HK-2 (cell line): ENCODE measurements at regions not wholly inside any gene's neighbourhood (a gene's known extent, or its start where the extent isn't known, plus 50 kb on each side); places are given as distances from the start of the nearest gene placed in this dataset.

Experiments
- DNase-seq: peaks from one replicate; pipeline ENCODE4 v3.0.0-alpha.2; 2018; ENCODE audit not compliant: unreplicated experiment

DNA sequence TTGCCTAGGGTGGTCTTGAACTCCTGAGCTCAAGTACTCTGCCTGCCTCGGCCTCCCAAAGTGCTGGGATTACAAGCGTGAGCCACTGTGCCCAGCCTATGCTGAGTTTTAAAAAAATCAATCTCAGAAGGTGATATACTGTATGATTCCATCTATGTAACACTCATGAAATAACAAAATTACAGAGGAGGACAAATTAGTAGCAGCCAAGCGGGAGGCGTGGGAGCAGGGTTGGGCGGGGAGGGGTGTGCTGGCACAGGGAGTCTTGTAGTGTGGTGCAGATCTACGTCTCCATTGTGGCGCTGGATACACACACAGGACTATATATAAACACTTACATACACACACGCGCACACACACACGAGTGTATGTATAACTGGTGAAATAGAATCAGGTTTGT is 80.6 kb upstream of the LINGO1 start:
- DNase-seq = no peak

DNA sequence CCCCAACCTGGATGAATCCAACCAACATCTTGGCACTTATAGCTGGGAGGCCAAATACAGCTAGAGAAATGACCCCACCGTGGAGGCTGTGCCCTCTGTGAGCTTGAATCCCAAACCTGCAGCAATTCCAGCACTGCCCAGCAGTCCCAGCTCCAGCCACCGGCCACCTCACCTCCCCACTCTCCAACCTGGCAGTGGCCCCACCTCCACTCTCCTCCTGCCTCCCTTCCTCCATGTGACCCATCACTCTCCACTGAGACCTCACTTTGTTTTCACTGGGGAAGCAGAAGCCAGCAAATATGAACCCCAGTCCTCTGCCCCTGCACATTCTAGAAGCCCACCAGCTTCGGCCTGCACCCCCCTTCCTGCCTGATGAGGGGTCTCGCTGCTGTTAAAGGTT is 79.7 kb upstream of the LINGO1 start:
- no peak for DNase-seq

DNA sequence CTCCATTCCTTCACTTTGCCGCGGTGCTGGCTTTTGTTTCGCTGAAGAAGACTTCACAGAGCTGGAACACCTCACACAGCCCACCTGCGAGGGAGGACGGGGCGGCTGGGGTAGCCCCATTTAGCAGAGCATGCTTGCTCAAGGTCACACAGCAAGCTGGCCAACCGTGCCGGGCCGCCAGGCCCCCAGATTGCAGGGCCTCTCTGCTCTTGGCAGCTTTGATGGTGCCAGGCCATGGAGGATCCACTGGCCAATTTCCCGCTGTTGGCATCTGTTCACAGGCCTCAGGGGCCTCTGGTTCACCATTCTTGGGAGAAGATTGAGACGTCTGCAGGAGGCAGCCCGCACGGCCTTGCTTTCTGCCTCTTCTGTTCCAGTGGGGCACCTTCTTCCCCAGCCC is 77.9 kb upstream of the LINGO1 start:
- no peak for DNase-seq

DNA sequence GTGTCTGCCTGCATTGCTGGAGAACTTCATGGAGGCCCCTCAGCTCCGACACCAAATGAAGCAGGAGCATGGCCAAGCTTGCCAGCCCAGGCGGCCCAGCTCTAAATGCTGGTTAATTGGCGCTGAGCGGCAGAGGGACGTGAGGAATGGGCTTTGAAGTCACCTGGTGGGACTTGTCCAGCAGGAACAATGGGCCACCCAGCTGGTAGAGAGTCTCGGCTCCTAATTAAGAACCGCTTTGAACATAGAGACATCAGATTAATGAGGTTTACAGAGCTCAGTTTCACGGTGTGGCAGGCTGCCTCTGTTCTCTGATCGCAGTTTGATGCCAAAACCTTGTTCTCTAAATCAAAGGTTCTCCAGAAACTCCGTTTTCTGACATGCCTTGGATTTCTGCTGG is 77.5 kb upstream of the LINGO1 start:
- DNase-seq = no peak

DNA sequence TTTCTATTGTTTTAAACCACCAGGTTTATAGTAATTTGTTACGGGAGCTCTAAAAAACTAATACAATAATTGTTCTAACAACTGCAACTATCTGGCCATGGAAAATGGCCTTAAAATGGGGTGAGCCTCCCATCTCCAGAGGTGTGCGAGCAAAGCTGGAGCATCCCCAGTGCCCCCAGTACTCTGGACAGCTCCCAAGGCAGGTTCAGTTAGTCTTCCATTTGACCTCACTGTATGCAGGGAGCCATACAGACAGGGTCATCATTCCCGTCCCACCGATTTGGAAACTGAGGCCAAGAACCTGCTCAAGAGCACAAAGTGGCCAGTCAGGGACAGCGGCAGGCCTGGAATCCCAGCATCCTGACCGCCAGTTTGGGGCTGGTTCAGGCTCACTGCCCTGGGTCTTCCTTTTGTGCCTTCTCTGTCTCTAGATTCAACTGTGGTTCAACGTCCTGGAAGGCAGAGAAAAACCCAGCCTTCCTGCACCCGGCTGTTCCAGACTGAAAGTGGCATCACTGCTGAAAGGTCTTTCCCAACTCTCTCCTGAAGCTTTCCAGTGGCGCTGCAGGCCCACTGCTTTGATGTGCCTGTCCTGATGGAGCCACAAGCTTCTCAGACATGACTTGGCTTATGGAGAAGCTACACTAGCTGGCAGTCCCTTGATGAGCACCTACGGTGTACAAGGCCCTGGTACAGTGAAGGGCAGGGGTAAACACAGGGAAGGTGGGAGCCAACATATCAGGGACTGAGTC is 76.6 kb upstream of the LINGO1 start:
- DNase-seq = no peak

DNA sequence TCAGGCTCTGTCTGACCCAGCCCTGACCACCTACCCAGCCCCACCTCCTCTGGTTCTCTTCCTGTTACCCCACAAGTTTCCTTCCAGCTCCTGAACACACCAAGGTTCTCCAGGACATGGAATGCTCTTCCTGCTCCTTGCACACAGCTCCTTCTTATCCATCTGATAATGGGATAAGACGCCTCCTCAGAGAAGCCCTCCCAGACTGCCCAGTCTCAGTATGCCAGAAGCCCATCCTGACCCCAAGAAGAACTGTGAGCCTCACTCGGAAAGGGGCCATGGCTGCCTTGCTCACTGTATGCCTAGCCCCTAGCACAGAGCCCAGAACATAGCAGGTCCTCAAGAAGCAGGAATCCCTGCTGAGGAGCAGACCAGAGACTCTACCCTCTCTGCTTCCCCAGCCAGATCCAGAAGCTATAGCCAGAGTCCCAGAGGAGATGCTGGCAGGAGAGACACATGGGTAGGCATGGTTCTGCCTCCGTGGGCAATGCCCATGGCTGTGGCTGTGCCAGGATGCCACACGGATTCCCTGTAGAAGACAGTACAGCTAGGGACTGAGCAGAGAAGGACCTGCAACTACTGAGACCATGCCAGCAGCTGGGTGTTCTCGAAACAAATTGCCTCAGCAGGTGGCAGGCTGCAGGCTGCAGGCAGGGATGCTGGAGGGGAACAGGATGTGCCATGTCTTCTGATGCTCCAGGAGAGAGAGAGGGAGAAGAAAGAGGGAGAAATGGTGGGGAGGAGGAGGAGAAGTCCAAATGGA is 74.0 kb upstream of the LINGO1 start:
- DNase-seq = no peak

DNA sequence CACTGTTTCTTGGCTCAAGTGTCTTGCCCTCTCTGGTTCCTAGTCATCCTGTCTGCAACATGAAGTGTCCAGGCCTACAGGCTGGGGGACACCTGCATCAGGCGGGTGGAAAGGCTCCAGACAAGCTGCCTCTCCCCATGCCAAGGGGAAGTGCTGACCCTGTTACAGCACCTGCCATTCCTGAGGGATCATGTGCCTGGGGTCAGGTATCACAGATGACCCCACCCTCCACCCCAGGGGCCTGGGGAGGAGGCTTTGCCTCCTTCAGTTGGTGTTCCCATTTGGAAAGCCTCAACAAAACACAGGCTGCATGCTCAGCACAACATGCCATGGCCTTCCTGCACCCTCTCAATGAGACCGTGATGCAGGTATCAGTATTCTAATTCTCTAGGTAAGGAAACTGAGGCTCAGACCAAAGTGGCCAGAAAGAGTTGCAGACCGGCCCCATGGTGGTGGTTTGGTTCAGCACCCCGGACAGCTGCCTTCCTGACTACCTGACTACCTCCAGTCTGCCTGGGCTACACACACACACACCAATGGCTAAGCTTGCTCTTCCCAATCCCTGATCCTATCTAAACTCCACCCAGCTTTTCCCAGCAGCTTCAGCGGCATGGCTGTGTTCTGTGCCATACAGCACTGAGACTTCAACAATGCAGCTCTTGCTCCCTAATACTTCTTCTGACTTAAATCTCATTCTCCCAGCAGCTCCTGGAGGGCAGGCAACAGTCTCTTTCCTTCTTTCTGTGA is 69.7 kb upstream of the LINGO1 start:
- DNase-seq = peak; percentile 11

DNA sequence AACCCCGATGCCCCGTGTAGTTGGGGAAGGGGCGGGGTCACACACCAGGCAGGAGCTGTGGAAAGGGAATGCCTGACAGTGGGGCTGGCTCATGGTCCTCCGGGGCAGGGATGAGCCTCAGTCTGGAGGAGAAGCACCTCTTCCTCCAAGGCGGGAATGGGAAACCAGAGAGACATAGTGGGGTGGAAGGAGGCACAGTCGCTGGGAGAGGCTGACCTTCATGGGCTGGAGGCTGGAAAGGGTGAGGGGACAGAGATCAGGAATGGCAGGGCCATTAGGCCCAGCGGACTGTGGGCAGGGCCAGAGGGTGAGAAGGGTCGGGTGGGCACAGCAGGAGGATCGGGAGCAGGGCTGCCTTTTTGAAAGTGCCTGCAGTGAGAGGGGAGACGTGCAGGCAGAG is 65.8 kb upstream of the LINGO1 start:
- no peak for DNase-seq

DNA sequence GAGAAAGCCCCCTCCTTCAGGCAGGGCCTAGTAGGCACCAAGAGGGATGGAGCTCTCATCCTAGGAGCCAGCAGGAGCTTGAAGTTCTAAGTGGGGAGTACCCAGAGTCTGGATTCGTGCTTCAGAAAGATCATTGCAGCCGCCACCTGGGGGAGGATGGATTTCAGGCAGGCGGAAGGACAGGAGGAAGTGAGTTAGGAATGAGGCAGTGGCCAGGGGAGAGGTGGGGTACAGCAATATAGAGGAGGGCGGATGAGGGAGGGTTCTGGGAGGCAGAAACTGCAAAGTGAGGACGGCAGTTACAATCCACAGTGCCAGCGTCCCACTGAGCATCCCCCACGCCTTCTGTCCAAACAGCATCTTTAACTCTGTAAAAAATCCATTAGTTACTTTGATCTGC is 65.2 kb upstream of the LINGO1 start:
- no peak for DNase-seq

DNA sequence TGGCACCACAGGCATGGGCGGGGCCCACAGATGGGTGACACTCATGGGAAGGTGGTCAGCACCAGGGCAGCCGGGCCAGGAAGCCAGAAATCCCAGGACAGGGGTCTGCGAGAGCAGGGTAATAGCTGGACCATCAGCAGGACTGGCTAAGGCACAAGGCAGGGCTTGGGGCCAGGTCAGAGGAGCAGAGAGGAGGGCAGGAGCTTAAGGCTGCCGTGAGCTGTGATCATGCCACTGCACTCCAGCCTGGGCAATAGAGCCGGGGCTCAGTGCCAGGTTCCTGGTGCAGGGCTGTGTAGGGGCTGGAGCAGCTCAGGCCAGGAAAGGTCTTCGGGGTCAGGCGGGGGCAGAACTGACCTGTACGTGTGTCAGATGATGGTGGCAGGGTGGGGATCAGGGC is 64.2 kb upstream of the LINGO1 start:
- DNase-seq = no peak

DNA sequence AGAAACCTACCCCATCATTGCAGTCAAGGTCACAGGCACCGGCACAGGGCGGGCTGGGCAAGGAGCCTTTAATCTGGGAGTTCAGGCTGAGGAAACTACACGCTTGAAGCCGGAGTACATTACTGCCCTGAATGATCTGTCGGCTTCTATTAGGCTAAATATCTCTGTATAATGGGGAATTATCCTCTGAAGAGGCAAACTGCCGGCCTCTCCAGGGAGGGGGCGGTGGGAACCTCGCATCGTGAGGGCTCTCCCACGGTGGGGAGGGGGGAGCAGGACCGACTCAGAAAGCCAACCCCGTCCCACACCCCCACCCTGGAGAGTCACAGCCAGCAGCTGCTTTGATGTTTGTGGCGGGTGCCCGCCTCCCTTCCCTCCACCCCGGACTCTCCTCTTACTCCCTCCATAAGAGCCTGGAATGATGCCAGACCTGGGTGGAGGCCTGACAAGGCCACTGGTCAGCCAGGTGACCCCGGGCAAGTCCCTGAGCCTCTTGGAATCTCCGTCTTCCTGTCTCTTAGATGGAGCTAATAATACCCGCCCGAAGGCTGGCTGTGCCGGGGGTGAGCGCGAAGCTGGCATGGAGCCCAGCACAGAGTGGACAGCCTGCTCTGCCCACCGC is 63.4 kb upstream of the LINGO1 start:
- no peak for DNase-seq

DNA sequence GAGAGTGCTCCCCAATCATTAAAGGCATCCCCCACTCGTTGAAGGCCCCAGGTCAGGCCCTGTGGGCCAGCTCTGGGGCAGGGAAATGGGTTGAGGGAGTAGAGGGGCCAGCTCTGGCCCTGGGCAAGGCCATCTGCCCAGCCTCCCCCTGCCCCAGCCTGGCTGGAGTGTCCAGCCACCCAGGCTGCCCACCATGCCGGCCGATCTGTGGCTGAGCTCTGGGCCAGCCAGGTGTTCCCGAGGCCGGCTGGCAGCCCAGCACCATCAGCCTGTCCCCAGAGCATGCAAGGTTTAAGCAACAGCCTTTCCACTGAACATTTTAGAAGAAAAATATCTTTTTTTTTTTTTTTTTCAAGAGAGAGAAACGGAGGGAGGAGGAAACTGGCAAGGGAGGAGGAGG is 62.8 kb upstream of the LINGO1 start:
- no peak for DNase-seq

DNA sequence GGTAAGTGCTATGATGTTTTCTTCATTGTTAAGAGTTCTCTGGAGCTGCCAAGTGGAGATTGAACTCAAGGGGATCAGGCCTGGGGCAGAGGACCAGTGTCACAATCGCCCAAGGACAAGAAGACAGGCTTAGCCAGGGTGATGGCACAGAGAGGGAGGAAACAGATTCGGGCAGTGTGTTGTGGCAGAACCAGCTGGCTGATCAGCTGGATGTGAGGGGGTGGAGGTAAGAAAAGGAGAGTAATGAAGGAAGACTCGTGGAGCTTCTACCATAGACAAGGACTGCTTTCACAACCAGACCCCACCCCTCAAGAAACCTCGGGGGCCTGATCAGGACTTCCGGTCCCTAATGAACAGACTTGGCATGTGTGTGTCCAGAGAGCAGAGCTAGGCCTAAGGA is 60.9 kb upstream of the LINGO1 start:
- DNase-seq = no peak

DNA sequence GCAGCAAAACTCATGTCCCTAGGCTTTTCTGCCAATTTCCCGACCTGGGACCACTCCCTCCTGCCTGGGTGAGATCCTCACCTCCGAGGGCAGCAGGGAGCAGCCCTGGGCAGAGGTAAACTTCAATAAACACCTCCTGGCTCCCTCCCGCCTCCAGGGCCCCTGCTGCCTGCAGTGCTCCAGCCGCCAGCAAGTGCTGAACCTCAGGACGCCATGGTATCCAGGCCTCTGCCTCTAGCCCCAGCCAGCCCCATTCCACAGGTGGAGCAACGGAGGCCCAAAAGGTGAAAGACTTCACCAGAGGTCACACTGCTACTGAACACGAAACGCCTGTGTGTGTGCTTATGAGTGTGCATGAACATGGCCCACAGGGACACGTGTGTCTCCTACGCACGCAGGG is 59.9 kb upstream of the LINGO1 start:
- DNase-seq = no peak

DNA sequence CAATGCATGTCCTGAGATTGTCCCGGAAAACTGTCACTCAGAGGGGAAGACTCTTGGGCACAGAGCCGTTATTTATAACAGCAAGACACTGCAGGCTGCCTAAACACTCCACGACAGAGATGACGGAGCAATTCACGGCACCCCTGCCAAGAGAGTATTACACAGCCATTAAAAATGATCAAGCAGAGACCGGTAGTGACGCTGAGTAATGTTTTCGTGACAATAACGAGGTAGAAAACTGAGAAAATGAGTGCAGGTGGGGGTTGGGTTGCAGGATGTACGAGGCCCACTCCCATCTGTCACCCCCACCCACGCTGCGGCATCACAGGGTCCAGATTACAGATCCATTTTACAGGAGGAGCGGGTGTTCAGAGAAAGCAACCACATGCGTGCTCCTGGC is 58.9 kb upstream of the LINGO1 start:
- no peak for DNase-seq

DNA sequence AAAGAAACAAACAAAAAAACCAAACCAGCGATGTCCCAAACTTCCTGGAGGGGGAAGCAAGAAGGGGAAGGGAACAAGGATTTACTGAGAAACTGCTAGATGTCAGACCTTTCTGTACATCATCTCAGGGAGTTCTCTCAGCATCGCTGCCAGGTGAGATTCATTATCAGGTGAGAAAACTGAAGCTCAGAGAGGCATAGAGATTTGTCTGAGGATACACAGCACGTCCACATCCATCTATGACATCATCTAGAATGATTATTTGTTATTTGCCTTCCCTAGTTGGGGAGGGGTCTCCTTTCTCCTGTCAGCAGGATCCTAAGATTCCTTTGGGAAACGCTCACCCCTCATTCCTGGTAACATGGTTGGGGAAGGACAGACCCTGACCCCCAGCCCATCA is 57.1 kb upstream of the LINGO1 start:
- DNase-seq = no peak

DNA sequence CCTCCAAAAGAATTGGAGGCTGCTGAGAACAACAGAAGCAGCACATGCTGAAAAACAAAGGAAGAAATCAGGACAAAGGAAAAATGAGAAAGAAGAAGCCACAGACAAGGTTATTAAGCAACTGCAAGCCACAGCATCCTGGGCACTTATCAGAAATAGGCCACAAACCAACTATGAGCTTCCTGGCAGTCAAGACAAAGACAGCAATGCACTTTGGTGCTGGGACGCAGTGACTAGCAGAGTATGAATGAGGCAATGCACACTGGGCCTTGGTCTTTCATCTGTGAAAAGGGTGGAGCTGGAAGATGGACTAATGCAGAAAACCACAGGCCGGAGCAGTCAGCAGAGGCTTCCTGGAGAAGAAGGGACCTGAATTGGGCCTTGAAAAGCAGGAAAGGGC is 56.0 kb upstream of the LINGO1 start:
- no peak for DNase-seq

DNA sequence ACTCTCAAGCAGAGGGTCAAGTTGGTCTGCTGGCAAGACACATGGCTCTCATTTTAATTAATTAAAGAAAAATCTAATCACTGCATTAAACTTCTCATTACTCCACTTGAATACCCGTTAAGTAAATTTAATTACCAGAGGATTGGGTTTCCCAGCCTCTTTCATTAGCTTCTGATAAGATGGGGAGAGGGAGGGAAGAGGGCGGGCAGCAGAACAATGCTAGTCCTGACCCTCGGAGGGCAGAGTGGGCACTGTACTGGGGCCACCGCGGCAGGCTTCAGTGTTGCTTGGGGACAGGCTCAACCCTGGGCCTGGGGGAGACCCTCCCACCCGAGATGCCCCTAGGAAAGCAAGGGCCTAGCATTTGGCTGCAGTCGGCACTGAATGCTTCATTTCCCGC is 55.6 kb upstream of the LINGO1 start:
- DNase-seq = no peak

DNA sequence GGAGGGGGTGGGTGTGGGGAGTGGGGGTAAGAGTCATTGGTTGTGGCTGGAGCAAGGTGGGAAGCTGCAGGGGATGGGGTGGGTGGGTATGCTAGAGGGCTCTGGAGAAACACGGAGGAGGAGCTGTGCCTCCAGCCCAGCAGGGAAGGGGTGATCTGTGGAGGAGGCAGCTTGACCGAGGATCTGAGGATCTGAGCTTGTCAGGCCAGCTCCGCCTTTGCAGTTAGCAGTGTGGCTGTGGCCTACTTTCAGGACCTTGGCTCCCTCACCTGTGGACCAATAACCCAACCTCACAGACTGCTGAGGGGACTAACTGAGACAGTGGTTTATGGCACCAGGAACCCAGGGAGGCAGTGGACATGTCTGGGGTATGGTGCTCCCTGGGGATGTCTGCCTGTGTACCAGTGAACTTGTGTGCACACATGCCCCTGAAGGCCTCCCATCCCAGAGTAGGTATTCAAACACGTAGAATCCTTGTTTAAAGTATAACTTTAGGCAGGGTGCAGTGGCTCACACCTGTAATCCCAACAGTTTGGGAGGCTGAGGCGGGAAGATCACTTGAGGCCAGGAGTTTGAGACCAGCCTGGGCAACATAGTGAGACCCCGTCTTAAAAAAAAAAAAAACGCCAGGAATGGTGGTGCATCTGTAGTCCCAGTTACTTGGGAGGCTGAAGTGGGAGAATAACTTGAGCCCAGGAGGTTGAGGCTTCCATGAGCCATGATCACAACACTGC is 52.5 kb upstream of the LINGO1 start:
- DNase-seq = no peak

DNA sequence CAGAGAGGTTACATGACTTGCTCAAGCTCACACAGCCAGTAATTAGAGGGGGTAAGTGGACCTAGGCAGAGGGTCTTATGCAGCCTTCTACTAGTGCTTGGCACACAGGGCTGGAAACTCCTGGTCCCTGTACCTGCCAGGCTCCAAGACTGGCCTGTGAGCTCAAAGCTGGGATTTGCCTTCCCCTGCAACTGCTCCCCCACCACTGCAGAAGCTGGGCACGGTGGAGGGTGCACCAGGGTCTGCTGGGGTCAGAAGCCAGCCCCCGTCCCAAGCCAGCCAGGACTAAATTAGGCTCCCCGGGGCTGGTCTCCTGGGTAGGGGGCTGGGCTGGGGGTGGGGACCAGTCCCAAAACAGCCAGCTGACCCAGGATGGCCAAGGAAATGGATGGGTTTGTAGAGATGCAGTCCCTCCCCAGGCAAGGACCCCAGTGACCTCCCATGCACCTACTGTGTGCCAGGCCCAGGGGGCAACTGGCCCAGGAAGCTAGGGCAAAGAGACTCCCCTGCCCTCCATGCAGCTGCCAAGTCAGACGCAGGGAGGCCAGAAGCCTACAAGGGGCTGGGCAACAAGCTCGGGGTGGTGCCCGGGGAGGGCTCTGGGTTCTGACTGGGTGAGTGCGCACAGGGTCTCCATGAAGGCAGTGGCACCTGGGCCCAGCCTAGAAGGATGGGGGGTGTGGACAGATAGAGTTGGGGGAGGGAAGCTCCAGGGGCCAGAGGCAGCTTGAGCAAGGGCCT is 51.8 kb upstream of the LINGO1 start:
- DNase-seq = no peak

DNA sequence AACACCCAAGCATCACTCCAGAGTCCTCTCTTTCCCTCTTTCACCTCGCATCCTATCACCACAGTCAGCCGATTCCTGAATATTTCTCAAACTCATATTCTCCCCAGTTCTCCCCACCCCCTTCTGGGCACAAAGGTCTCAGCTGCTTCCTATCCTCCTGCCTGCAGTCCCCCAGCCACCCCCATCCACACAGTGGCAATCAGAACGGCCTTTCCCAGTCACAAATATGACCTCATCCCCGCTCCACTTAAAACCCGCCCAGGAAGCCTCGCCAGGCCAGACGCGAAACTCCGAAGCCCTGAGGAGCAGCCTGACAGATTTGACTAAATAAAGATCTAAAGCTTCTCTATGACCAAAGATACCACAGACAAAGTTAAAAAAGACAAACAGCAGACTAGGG is 49.9 kb upstream of the LINGO1 start:
- no peak for DNase-seq
